22Rv1 (cell line): ENCODE measurements at regions not wholly inside any gene's neighbourhood (a gene's known extent, or its start where the extent isn't known, plus 50 kb on each side); places are given as distances from the start of the nearest gene placed in this dataset.

Source experiments
- H3K27ac ChIP-seq: fragments of 450-650 bp; 2 replicates; pipeline ENCODE4 v1.5.1; 2017
- CTCF ChIP-seq: fragments of 450-650 bp; IDR thresholded peaks from 2 replicates; pipeline ENCODE4 v1.5.1; 2017; ENCODE audit warnings: mild to moderate bottlenecking
- ZFX ChIP-seq: fragments of 450-650 bp; IDR thresholded peaks from 2 replicates; pipeline ENCODE4 v1.6.1; 2017; ENCODE audit warnings: antibody characterized with exemption, borderline replicate concordance

- no peak for TF ChIP-seq ZFX
- no peak for TF ChIP-seq CTCF
These were observed 337.8 kb downstream of the GADD45G start for GRCh38 chr9:89942643-89943042.

GRCh38 chr9:89943309-89943708, 338.5 kb downstream of the GADD45G start:
- TF ChIP-seq ZFX (no peak), CTCF (no peak)
- H3K27ac ChIP-seq = no peak overlapping the region

More at GRCh38 chr9:89942643-89943042, 337.8 kb downstream of the GADD45G start:
- H3K27ac ChIP-seq = no peak overlapping the region

GRCh38 chr9:89943728-89944127, 338.9 kb downstream of the GADD45G start:
- TF ChIP-seq ZFX = no peak
- TF ChIP-seq CTCF = no peak
- H3K27ac ChIP-seq = no peak overlapping the region

GRCh38 chr9:89945133-89945532, 340.3 kb downstream of the GADD45G start:
- H3K27ac ChIP-seq = no peak overlapping the region
- no peak for TF ChIP-seq CTCF
- no peak for TF ChIP-seq ZFX

GRCh38 chr9:89946741-89947140, 341.9 kb downstream of the GADD45G start:
- TF ChIP-seq CTCF = no peak
- no peak for TF ChIP-seq ZFX
- H3K27ac ChIP-seq = no peak overlapping the region

- no peak overlapping the region for H3K27ac ChIP-seq
- TF ChIP-seq ZFX = no peak
- TF ChIP-seq CTCF = no peak
These were observed 344.3 kb downstream of the GADD45G start for GRCh38 chr9:89949111-89949510.

- TF ChIP-seq CTCF = no peak
- TF ChIP-seq ZFX = no peak
- H3K27ac ChIP-seq = no peak overlapping the region
These were observed 346.9 kb downstream of the GADD45G start for GRCh38 chr9:89951675-89952074.
